SK-N-SH treated with all-trans-retinoic acid at 6 μM for 48 hours (cell line): ENCODE measurements at regions not wholly inside any gene's neighbourhood (a gene's known extent, or its start where the extent isn't known, plus 50 kb on each side); places are given as distances from the start of the nearest gene placed in this dataset.

Source experiments
- ATAC-seq: fragments of 200-7000 bp; cut with Tn5 transposase; 3 replicates; pipeline ENCODE4 v1.9.1; 2020; ENCODE audit warnings: mild to moderate bottlenecking, moderate library complexity
- ARNTL ChIP-seq: fragments of 450-650 bp; formaldehyde crosslinking; IDR thresholded peaks from 2 replicates; pipeline ENCODE4 v1.5.0; 2020; ENCODE audit warnings: low read depth, mild to moderate bottlenecking, moderate library complexity, borderline replicate concordance
- CSDC2 ChIP-seq: fragments of 250-450 bp; sonication (Bioruptor Pico); IDR thresholded peaks from 2 replicates; pipeline ENCODE4 v1.5.0; 2020; ENCODE audit warnings: mild to moderate bottlenecking, moderate library complexity
- ESRRG ChIP-seq: fragments of 250-450 bp; sonication (Bioruptor Pico); IDR thresholded peaks from 2 replicates; pipeline ENCODE4 v1.6.1; 2021; ENCODE audit warnings: mild to moderate bottlenecking
- GLIS3 ChIP-seq: fragments of 250-450 bp; sonication (Bioruptor Pico); IDR thresholded peaks from 2 replicates; pipeline ENCODE4 v1.5.0; 2020; ENCODE audit warnings: mild to moderate bottlenecking, moderate library complexity
- ISL1 ChIP-seq: fragments of 250-450 bp; sonication (Bioruptor Pico); IDR thresholded peaks from 2 replicates; pipeline ENCODE4 v2.1.2; 2022; ENCODE audit warnings: mild to moderate bottlenecking, moderate library complexity
- PPARA ChIP-seq: fragments of 250-450 bp; sonication (Bioruptor Pico); IDR thresholded peaks from 2 replicates; pipeline ENCODE4 v1.5.0; 2020; ENCODE audit warnings: mild to moderate bottlenecking, borderline replicate concordance
- SNAI2 ChIP-seq: fragments of 250-450 bp; sonication (Bioruptor Pico); IDR thresholded peaks from 2 replicates; pipeline ENCODE4 v1.5.0; 2020; ENCODE audit warnings: mild to moderate bottlenecking, moderate library complexity
- TOX ChIP-seq: fragments of 250-450 bp; sonication (Bioruptor Pico); IDR thresholded peaks from 2 replicates; pipeline ENCODE4 v1.8.0; 2021; ENCODE audit warnings: mild to moderate bottlenecking, moderate library complexity, borderline replicate concordance
- ZC3H10 ChIP-seq: fragments of 250-450 bp; sonication (Bioruptor Pico); IDR thresholded peaks from 2 replicates; pipeline ENCODE4 v1.5.1; 2021; ENCODE audit warnings: mild to moderate bottlenecking, moderate library complexity
- ZFP3 ChIP-seq: fragments of 250-450 bp; sonication (Bioruptor Pico); IDR thresholded peaks from 2 replicates; pipeline ENCODE4 v1.5.0; 2020; ENCODE audit warnings: mild to moderate bottlenecking, moderate library complexity
- ZFP30 ChIP-seq: fragments of 450-650 bp; formaldehyde crosslinking; IDR thresholded peaks from 2 replicates; pipeline ENCODE4 v1.5.0; 2022; ENCODE audit warnings: mild to moderate bottlenecking, moderate library complexity
- ZNF70 ChIP-seq: fragments of 450-650 bp; formaldehyde crosslinking; IDR thresholded peaks from 2 replicates; pipeline ENCODE4 v1.5.0; 2020; ENCODE audit warnings: mild to moderate bottlenecking, moderate library complexity
- ZNF8 ChIP-seq: fragments of 450-650 bp; formaldehyde crosslinking; IDR thresholded peaks from 2 replicates; pipeline ENCODE4 v1.5.0; 2020; ENCODE audit warnings: mild to moderate bottlenecking, moderate library complexity
- TF ChIP-seq, protein P1 (sequence below): fragments of 250-450 bp; sonication (Bioruptor Pico); IDR thresholded peaks from 2 replicates; pipeline ENCODE4 v1.8.0; 2021; ENCODE audit warnings: low read depth, mild to moderate bottlenecking, moderate library complexity, borderline replicate concordance
- TF ChIP-seq, protein P2 (sequence below): fragments of 250-450 bp; sonication (Bioruptor Pico); IDR thresholded peaks from 2 replicates; pipeline ENCODE4 v1.8.0; 2020; ENCODE audit warnings: mild to moderate bottlenecking, moderate library complexity, borderline replicate concordance
- TF ChIP-seq, protein P3 (sequence below): fragments of 250-450 bp; sonication (Bioruptor Pico); IDR thresholded peaks from 2 replicates; pipeline ENCODE4 v1.5.0; 2020; ENCODE audit warnings: mild to moderate bottlenecking, moderate library complexity
- TF ChIP-seq, protein P4 (sequence below): fragments of 250-450 bp; sonication (Bioruptor Pico); IDR thresholded peaks from 2 replicates; pipeline ENCODE4 v1.5.1; 2021; ENCODE audit warnings: mild to moderate bottlenecking, moderate library complexity

DNA sequence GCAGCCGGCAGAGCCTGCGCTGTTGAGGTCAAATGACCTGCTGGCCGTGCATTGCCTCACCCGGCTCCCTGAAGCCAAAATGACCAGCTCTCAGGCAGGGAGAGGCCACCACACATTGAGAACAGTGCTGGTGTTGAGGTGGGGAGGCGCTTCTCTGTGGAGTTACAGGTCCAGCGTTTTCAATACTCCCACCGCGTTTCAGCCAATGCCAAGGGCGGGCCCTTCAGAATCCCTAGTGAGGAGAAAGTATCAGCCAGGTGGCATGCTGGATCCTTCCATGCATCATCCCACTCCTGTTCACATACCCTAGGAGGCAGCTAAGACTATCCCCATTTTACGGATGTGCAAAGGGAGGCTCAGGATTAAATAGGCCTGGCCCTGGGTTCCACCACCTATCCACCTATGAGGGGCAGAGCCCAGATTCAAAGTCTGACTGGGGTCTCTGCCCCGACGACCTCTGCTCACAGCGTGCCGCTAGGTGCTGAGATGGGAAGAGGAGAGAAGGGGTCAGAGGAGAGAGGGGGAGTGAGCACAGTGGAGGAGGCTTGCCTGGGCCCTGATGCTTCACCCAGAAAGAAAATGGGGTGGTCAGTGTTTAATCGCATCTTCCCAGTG is 137.6 kb upstream of the ID2 start:
- ATAC-seq: peak; percentile 1; the same call in 2 of the 3 replicates
- TF ChIP-seq CSDC2 (CRISPR knock-in tag) (no peak), ESRRG (CRISPR knock-in tag) (no peak), PPARA (CRISPR knock-in tag) (no peak), TOX (CRISPR knock-in tag) (no peak), ZFP3 (no peak), ARNTL (CRISPR knock-in tag) (no peak), ZNF70 (no peak), GLIS3 (CRISPR knock-in tag) (no peak), ZC3H10 (no peak), ZFP30 (CRISPR knock-in tag) (no peak), ZNF8 (no peak)
- TF ChIP-seq, protein P1, sequence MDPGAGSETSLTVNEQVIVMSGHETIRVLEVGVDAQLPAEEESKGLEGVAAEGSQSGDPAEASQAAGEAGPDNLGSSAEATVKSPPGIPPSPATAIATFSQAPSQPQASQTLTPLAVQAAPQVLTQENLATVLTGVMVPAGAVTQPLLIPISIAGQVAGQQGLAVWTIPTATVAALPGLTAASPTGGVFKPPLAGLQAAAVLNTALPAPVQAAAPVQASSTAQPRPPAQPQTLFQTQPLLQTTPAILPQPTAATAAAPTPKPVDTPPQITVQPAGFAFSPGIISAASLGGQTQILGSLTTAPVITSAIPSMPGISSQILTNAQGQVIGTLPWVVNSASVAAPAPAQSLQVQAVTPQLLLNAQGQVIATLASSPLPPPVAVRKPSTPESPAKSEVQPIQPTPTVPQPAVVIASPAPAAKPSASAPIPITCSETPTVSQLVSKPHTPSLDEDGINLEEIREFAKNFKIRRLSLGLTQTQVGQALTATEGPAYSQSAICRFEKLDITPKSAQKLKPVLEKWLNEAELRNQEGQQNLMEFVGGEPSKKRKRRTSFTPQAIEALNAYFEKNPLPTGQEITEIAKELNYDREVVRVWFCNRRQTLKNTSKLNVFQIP (CRISPR knock-in tag): no peak
- TF ChIP-seq, protein P2, sequence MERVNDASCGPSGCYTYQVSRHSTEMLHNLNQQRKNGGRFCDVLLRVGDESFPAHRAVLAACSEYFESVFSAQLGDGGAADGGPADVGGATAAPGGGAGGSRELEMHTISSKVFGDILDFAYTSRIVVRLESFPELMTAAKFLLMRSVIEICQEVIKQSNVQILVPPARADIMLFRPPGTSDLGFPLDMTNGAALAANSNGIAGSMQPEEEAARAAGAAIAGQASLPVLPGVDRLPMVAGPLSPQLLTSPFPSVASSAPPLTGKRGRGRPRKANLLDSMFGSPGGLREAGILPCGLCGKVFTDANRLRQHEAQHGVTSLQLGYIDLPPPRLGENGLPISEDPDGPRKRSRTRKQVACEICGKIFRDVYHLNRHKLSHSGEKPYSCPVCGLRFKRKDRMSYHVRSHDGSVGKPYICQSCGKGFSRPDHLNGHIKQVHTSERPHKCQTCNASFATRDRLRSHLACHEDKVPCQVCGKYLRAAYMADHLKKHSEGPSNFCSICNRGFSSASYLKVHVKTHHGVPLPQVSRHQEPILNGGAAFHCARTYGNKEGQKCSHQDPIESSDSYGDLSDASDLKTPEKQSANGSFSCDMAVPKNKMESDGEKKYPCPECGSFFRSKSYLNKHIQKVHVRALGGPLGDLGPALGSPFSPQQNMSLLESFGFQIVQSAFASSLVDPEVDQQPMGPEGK: no peak
- TF ChIP-seq, protein P3, sequence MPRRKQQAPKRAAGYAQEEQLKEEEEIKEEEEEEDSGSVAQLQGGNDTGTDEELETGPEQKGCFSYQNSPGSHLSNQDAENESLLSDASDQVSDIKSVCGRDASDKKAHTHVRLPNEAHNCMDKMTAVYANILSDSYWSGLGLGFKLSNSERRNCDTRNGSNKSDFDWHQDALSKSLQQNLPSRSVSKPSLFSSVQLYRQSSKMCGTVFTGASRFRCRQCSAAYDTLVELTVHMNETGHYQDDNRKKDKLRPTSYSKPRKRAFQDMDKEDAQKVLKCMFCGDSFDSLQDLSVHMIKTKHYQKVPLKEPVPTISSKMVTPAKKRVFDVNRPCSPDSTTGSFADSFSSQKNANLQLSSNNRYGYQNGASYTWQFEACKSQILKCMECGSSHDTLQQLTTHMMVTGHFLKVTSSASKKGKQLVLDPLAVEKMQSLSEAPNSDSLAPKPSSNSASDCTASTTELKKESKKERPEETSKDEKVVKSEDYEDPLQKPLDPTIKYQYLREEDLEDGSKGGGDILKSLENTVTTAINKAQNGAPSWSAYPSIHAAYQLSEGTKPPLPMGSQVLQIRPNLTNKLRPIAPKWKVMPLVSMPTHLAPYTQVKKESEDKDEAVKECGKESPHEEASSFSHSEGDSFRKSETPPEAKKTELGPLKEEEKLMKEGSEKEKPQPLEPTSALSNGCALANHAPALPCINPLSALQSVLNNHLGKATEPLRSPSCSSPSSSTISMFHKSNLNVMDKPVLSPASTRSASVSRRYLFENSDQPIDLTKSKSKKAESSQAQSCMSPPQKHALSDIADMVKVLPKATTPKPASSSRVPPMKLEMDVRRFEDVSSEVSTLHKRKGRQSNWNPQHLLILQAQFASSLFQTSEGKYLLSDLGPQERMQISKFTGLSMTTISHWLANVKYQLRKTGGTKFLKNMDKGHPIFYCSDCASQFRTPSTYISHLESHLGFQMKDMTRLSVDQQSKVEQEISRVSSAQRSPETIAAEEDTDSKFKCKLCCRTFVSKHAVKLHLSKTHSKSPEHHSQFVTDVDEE (CRISPR knock-in tag): no peak

DNA sequence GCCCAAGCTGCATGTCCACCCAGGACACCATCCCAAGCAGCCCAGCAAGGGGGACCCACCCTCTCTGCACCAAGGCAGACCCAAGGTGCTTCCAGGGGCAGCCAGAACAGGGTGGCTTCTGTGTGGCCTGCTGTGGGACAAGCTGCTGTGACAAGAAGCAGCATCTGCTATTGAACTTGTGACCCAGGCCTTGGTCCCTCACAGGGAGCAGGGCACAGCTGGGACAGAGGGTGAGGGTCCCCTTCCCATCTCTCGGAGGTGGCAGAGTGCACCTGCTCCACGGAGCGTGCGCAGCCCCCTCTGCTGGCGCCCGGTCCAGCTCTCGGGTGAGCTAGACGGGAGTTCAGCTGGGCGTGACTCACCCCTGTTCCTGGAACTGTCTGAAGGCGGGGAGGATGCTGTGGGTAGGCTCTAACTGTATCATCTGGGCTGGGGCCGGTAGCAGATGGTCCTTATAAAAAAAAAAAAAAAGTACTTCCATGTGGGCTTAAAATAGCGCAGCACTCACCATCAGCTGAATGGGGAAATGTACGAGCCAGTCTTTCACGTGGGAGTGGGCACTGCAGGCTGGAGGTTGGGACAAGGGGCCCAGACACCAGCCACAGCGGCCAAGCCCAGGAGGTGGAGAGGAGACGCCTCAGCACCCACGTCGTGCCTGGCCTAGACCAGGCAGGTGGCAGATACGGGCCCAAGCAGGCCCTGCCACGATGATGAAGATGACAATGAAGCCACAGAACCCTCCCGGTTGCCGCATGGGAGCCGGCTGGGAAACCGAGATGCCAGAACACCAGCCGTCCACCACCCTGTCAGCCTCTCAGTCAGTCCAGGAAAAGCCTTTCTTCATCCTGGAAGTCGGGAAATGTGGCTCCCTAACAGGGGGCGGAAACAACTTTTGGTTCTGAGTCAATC is 136.8 kb upstream of the ID2 start:
- 0 out of 2 replicates have a peak, but pooled peaks have one; percentile 11 for TF ChIP-seq ZFP3
- peak; percentile 55; the same call in 1 of the 2 replicates for TF ChIP-seq SNAI2 (CRISPR knock-in tag)
- no peak for TF ChIP-seq PPARA (CRISPR knock-in tag)
- ATAC-seq: peak; percentile 88

DNA sequence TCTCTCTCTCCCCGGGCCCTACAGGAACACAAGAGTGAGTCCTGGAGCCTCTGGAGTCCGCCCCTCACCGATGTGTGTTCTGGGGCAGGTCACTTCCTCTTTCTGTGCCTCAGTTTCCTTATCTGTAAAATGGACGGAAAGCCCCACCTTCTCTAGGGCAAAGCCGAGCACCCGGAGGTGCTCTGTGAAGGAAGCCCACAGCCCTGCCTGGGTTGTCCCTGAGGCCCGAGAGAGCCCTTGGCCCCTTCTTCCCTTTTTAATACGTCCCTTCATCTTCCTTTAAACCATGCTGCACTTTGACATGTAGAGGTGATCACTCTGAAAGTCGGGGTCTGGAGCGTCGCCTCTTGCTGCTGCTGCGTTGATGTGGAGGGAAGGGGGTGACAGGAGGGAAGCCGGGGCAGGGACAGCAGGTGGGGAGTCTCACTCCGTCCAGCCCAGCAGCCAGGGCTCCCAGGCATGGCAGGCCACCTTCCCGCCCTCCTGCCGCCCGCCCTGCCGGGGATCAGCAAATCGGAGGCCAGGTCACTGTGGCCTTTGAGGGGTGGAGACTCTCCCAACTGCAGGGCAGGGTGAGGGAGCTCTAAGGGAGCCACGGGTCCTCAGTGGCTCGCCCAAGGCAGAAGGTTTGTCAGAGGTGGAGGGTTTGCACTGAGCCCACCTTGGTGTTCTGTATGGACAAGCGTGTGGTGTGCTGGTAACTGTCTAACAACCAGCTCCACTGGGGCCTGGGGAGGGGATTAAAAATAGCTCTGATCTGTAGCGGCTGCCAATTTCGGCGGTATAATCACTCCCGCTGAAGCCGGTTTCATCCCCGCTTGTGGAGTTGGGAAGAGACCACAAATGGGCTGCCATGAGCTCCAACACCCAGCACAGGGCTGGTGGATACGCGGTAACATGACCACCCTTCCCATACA is 135.9 kb upstream of the ID2 start:
- TF ChIP-seq ZNF70: no peak
- TF ChIP-seq ZNF8: no peak
- TF ChIP-seq, protein P4, sequence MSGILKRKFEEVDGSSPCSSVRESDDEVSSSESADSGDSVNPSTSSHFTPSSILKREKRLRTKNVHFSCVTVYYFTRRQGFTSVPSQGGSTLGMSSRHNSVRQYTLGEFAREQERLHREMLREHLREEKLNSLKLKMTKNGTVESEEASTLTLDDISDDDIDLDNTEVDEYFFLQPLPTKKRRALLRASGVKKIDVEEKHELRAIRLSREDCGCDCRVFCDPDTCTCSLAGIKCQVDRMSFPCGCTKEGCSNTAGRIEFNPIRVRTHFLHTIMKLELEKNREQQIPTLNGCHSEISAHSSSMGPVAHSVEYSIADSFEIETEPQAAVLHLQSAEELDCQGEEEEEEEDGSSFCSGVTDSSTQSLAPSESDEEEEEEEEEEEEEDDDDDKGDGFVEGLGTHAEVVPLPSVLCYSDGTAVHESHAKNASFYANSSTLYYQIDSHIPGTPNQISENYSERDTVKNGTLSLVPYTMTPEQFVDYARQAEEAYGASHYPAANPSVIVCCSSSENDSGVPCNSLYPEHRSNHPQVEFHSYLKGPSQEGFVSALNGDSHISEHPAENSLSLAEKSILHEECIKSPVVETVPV: no peak
- TF ChIP-seq, protein P3 (CRISPR knock-in tag): no peak
- TF ChIP-seq ISL1: no peak
- TF ChIP-seq, all 23 proteins: peak for 0
- ATAC-seq: no peak
